Naive thymus-derived CD4-positive, alpha-beta T cell (primary cell): ENCODE measurements at regions not wholly inside any gene's neighbourhood (a gene's known extent, or its start where the extent isn't known, plus 50 kb on each side); places are given as distances from the start of the nearest gene placed in this dataset.

ENCODE experiments used
- ATAC-seq: fragments of 150-1000 bp; cut with Tn5 transposase; 2 replicates; pipeline ENCODE4 v1.10.0; 2021; ENCODE audit warnings: mild to moderate bottlenecking, moderate library complexity
- CTCF ChIA-PET: fragments of 350-600 bp; sonication (Branson Sonifier 250); formaldehyde crosslinking; loops from one replicate; lab custom pipeline; 2021; ENCODE audit warnings: antibody characterized with exemption; lab: Charles Lee
- POLR2A ChIA-PET: fragments of 350-600 bp; sonication (Branson Sonifier 250); formaldehyde crosslinking; loops from one replicate; lab custom pipeline; 2021; ENCODE audit warnings: antibody characterized with exemption, inconsistent platforms; lab: Charles Lee
- DNase-seq, 9 donors: peaks; one replicate each; pipeline versions ENCODE4 v3.0.0 to v3.0.0-alpha.2; 2020 to 2022; ENCODE audit warnings: mixed read lengths in 1 of 9
- H3K27ac ChIP-seq: one replicate; pipeline ENCODE4 v1.7.0; 2013; ENCODE audit warnings: mild to moderate bottlenecking, low read depth, low read length, moderate library complexity
- H3K27me3 ChIP-seq, 2 donors: one replicate each; pipeline ENCODE4 v1.7.0; 2013; ENCODE audit warnings: low read length in 2 of 2, mild to moderate bottlenecking in 2 of 2, moderate library complexity in 2 of 2; ENCODE audit not compliant: control insufficient read depth in 2 of 2, insufficient read depth in 2 of 2
- H3K36me3 ChIP-seq, 3 experiments: 1 replicate in 2 of 3; 2 replicates in 1 of 3; pipeline ENCODE4 v1.7.0; 2013; ENCODE audit warnings: low read length in 3 of 3, mild to moderate bottlenecking in 3 of 3, moderate library complexity in 1 of 3; ENCODE audit not compliant: insufficient read depth in 3 of 3, control insufficient read depth in 2 of 3
- H3K4me1 ChIP-seq, 2 donors: one replicate each; pipeline ENCODE4 v1.7.0; 2013; ENCODE audit warnings: low read length in 2 of 2, mild to moderate bottlenecking in 2 of 2, moderate library complexity in 1 of 2; ENCODE audit not compliant: control insufficient read depth in 2 of 2, insufficient read depth in 2 of 2
- H3K4me3 ChIP-seq: 2 replicates; pipeline ENCODE4 v1.7.0; 2013; ENCODE audit warnings: mild to moderate bottlenecking, low read length
- H3K9me3 ChIP-seq, 3 experiments: 1 replicate in 2 of 3; 2 replicates in 1 of 3; pipeline ENCODE4 v1.7.0; 2013; ENCODE audit warnings: low read length in 3 of 3; ENCODE audit not compliant: control insufficient read depth in 2 of 3
- H3K27ac Mint-ChIP-seq, 9 donors: one replicate each; pipeline ENCODE4 v1.8.0; 2020 to 2022; ENCODE audit warnings: mixed read lengths in 9 of 9, mild to moderate bottlenecking in 8 of 9, moderate library complexity in 5 of 9, inconsistent platforms in 2 of 9
- H3K27me3 Mint-ChIP-seq, 5 donors: one replicate each; pipeline ENCODE4 v1.8.0; 2021 to 2022; ENCODE audit warnings: mixed read lengths in 5 of 5, mild to moderate bottlenecking in 1 of 5
- H3K36me3 Mint-ChIP-seq, 5 donors: one replicate each; pipeline ENCODE4 v1.8.0; 2020 to 2022; ENCODE audit warnings: mixed read lengths in 5 of 5, mild to moderate bottlenecking in 3 of 5, inconsistent platforms in 1 of 5
- H3K4me1 Mint-ChIP-seq, 7 donors: one replicate each; pipeline ENCODE4 v1.8.0; 2020 to 2022; ENCODE audit warnings: mixed read lengths in 7 of 7, mild to moderate bottlenecking in 3 of 7, inconsistent platforms in 1 of 7
- H3K4me3 Mint-ChIP-seq, 10 donors: one replicate each; pipeline ENCODE4 v1.8.0; 2020 to 2022; ENCODE audit warnings: mild to moderate bottlenecking in 10 of 10, mixed read lengths in 10 of 10, moderate library complexity in 6 of 10, inconsistent platforms in 2 of 10
- H3K9me3 Mint-ChIP-seq, 11 donors: one replicate each; pipeline ENCODE4 v1.8.0; 2020 to 2022; ENCODE audit warnings: mixed read lengths in 11 of 11, mild to moderate bottlenecking in 4 of 11, inconsistent platforms in 1 of 11, moderate library complexity in 1 of 11
- intact Hi-C, 2 donors: fragments of 100-400 bp; cut with micrococcal nuclease; formaldehyde crosslinking; loops; one replicate each; pipeline ENCODE4 v1.15.1; 2023

DNA sequence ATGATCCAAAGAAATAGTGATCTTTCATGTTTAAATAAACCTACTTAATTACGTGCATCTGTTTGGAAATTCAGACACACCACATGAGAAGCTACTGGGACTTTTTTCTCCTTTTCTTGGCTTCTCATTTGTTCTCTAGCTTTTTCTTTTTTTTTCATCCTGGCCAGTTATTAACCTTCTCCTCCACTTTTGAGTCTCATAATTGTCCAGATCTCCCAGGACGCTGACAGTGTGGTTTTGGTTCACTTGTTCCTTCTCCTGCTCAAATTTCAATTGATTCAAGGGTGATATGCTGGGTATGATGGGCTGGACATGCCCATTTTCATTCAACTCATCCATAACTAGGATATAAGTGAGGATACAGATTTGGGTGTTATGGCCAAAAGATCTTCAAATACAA lies 152.3 kb downstream of the TM9SF2 start:
- ChIA-PET POLR2A (no interaction called here), CTCF (interaction anchor here (0.6 to 6.2 kb wide), 4 partner anchors 271 to 862 kb away, joined by 3 to 68 read pairs (median 32); no protein-coding TSS in a partner anchor)
- Histone ChIP-seq H3K4me1 (peaks cover 22 to 23% of the 10 kb centered on the region in 2 donors), H3K27ac (no peak overlapping the region), H3K4me3 (no peak overlapping the region), H3K27me3 (no peaks in the 10 kb centered on the region), H3K36me3 (no peaks in the 10 kb centered on the region), H3K9me3 (no peaks in the 10 kb centered on the region)
- ATAC-seq = no peak
- H3K27me3 Mint-ChIP-seq = peaks cover 0 to 9% (median 0%) of the 10 kb centered on the region in 5 donors
- peak overlapping the region in 3 of 9 donors; percentile 7 to 46 (median 10) for H3K27ac Mint-ChIP-seq
- peaks cover 0 to 2% (median 0%) of the 10 kb centered on the region in 11 donors for H3K9me3 Mint-ChIP-seq
- DNase-seq = no peak
- peaks cover 7 to 31% (median 25%) of the 10 kb centered on the region in 7 donors for H3K4me1 Mint-ChIP-seq
- no peak overlapping the region for H3K4me3 Mint-ChIP-seq
- peaks cover 0 to 7% (median 5%) of the 10 kb centered on the region in 5 donors for H3K36me3 Mint-ChIP-seq
- intact Hi-C loops = no loop called here

DNA sequence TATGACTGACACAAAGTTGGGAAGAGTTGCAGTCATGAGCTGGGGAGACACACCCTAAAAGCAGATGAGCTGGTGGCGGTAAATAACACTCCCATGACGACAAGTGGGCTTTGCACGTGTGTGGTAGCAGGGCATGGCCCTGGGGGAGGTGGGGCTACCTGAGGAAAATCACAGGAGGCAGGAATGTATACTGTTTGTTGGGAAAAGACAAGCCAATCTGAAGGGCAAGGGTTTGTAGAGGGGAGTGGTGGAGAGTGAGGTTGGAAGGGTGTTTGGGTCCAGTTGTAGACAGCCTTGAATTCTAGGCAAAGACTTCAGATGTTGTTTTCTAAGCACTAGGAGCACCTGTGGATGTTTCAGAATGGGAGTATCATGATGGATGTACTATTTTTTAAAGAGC lies 151.6 kb downstream of the TM9SF2 start:
- CTCF ChIA-PET = interaction anchor here (0.6 to 1.2 kb wide), 4 partner anchors 40 to 862 kb away, joined by 3 to 5 read pairs (median 4); no protein-coding TSS in a partner anchor
- Mint-ChIP-seq H3K27ac (peak overlapping the region in 3 of 9 donors; percentile 14 to 17 (median 16)), H3K27me3 (peaks cover 0 to 9% (median 0%) of the 10 kb centered on the region in 5 donors), H3K4me3 (no peak overlapping the region), H3K4me1 (peaks cover 7 to 29% (median 24%) of the 10 kb centered on the region in 7 donors), H3K36me3 (peaks cover 0 to 7% (median 5%) of the 10 kb centered on the region in 5 donors), H3K9me3 (peaks cover 0 to 2% (median 0%) of the 10 kb centered on the region in 11 donors)
- peaks cover 17 to 22% of the 10 kb centered on the region in 2 donors for H3K4me1 ChIP-seq
- no peaks in the 10 kb centered on the region for H3K9me3 ChIP-seq
- POLR2A ChIA-PET = no interaction called here
- no peak overlapping the region for H3K4me3 ChIP-seq
- no peak for ATAC-seq
- intact Hi-C loops = no loop called here
- DNase-seq = no peak
- H3K36me3 ChIP-seq = no peaks in the 10 kb centered on the region
- no peak overlapping the region for H3K27ac ChIP-seq
- no peaks in the 10 kb centered on the region for H3K27me3 ChIP-seq

DNA sequence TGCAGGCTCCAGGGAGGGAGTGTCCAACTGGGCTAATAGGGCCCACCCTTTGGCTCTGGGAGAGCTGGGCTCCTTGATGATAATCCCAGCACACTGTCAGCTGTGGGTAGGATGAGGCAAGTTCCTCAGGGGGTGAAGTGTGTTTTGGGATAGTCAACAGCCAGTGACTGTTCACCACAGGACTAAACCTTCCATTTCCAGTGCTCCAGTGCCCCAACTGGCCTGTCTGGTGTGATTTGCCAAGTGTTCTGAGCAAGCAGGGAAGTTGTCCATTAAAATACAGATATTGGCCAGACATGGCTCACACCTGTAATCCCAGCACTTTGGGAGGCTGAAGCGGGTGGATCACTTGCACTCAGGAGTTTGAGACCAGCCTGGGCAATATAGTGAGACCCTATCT lies 150.9 kb downstream of the TM9SF2 start:
- peaks cover 0 to 9% (median 0%) of the 10 kb centered on the region in 5 donors for H3K27me3 Mint-ChIP-seq
- Histone ChIP-seq H3K4me1 (peaks cover 10 to 15% of the 10 kb centered on the region in 2 donors), H3K27ac (no peak overlapping the region), H3K4me3 (no peak overlapping the region), H3K9me3 (no peaks in the 10 kb centered on the region), H3K27me3 (no peaks in the 10 kb centered on the region), H3K36me3 (no peaks in the 10 kb centered on the region)
- H3K4me3 Mint-ChIP-seq = no peak overlapping the region
- POLR2A ChIA-PET = no interaction called here
- peaks cover 7 to 22% (median 18%) of the 10 kb centered on the region in 7 donors for H3K4me1 Mint-ChIP-seq
- H3K9me3 Mint-ChIP-seq = peaks cover 0 to 2% (median 0%) of the 10 kb centered on the region in 11 donors
- CTCF ChIA-PET = interaction anchor here (0.6 to 1.2 kb wide), 2 partner anchors 344 to 863 kb away, joined by 4 to 5 read pairs; no protein-coding TSS in a partner anchor
- H3K36me3 Mint-ChIP-seq = peaks cover 0 to 7% (median 5%) of the 10 kb centered on the region in 5 donors
- peak overlapping the region in 1 of 9 donors; percentile 17 for H3K27ac Mint-ChIP-seq
- no peak for ATAC-seq
- no peak for DNase-seq
- intact Hi-C loops = no loop called here

DNA sequence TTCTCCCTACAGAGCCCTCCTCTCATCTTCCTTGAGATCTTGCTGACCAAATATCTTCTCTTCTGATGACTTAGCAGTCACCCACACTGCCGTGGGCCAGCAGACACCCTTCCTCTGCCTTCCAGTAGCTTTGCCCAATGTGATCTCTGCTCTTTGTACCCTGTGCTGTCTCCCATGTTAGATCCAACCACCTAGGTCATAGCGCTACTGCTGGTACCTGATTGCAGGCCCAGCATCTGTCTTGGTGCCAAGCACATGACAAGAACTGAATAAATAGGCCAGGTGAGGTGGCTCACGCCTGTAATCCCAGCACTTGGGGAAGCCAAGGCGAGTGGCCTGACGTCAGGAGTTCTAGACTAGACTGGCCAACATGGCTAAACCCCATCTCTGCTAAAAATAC lies 149.7 kb downstream of the TM9SF2 start:
- Histone ChIP-seq H3K4me3 (no peak overlapping the region), H3K36me3 (no peaks in the 10 kb centered on the region), H3K4me1 (peaks cover 2 to 5% of the 10 kb centered on the region in 2 donors), H3K9me3 (no peaks in the 10 kb centered on the region), H3K27ac (no peak overlapping the region), H3K27me3 (no peaks in the 10 kb centered on the region)
- Mint-ChIP-seq H3K4me3 (no peak overlapping the region), H3K27me3 (peaks cover 0 to 11% (median 0%) of the 10 kb centered on the region in 5 donors), H3K9me3 (peaks cover 0 to 2% (median 0%) of the 10 kb centered on the region in 11 donors), H3K4me1 (peaks cover 4 to 14% (median 7%) of the 10 kb centered on the region in 7 donors), H3K36me3 (peaks cover 0 to 7% (median 5%) of the 10 kb centered on the region in 5 donors), H3K27ac (peak overlapping the region in 4 of 9 donors; percentile 1 to 24 (median 3))
- CTCF ChIA-PET = no interaction called here
- DNase-seq = no peak
- intact Hi-C loops = no loop called here
- ATAC-seq = no peak
- POLR2A ChIA-PET = no interaction called here

DNA sequence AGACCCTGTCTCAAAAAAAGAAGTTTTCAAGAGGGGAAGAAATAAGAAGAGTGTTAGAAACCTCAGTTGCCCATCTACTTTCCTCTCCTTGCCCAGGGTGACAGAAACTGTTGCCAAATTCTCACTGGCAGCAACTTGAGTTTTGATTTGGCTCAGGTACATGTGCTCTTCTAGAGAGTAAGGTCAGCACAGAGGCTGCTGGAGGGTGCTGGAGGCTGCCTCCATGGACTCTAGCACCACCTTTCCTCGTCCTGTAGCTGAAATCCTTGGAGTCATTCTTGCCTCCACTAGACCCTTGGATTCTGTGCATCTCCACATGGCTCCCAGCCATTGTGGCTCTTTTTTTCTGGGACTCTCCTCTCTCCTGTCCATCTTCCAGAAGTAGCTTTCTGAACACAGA lies 149.1 kb downstream of the TM9SF2 start:
- no peaks in the 10 kb centered on the region for H3K36me3 ChIP-seq
- peaks cover 0 to 2% (median 0%) of the 10 kb centered on the region in 11 donors for H3K9me3 Mint-ChIP-seq
- no peak for DNase-seq
- H3K4me1 ChIP-seq = no peaks in the 10 kb centered on the region
- ChIA-PET POLR2A (no interaction called here), CTCF (no interaction called here)
- intact Hi-C loops = no loop called here
- H3K27ac ChIP-seq = no peak overlapping the region
- peak overlapping the region in 3 of 9 donors; percentile 4 to 24 (median 21) for H3K27ac Mint-ChIP-seq
- peaks cover 0 to 7% (median 5%) of the 10 kb centered on the region in 5 donors for H3K36me3 Mint-ChIP-seq
- H3K4me3 ChIP-seq = no peak overlapping the region
- no peak overlapping the region for H3K4me3 Mint-ChIP-seq
- ATAC-seq = no peak
- H3K27me3 ChIP-seq = no peaks in the 10 kb centered on the region
- peaks cover 0 to 11% (median 0%) of the 10 kb centered on the region in 5 donors for H3K27me3 Mint-ChIP-seq
- no peaks in the 10 kb centered on the region for H3K9me3 ChIP-seq
- peaks cover 0 to 13% (median 2%) of the 10 kb centered on the region in 7 donors for H3K4me1 Mint-ChIP-seq

DNA sequence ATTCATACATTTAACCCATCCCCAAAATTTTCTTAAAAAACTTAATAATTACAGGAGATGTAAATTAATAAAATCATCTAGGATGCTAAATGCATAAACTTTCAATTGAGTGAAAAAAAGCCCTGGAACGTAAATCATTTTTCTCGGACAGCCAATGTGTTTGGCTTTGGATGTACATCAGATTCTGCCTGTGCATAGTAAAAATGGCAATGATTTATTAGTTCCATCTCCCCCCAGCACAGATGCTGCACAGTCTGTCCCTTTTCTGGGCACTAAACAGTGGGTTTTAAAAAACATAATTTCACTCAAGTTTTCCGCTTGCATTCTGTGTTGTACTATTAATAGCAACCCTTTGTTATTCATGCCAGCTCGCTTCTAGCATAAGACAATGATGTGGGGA lies 147.7 kb downstream of the TM9SF2 start:
- H3K4me1 ChIP-seq = no peaks in the 10 kb centered on the region
- Mint-ChIP-seq H3K4me1 (peaks cover 0 to 13% (median 0%) of the 10 kb centered on the region in 7 donors), H3K27ac (no peak overlapping the region), H3K36me3 (peaks cover 0 to 7% (median 5%) of the 10 kb centered on the region in 5 donors), H3K4me3 (no peak overlapping the region), H3K27me3 (peaks cover 0 to 11% (median 0%) of the 10 kb centered on the region in 5 donors), H3K9me3 (peaks cover 0 to 2% (median 0%) of the 10 kb centered on the region in 11 donors)
- intact Hi-C loops = no loop called here
- H3K4me3 ChIP-seq = no peak overlapping the region
- no peaks in the 10 kb centered on the region for H3K27me3 ChIP-seq
- no peak overlapping the region for H3K27ac ChIP-seq
- ChIA-PET POLR2A (interaction anchor here (1.2 kb wide), 1 partner anchor 9 kb away, joined by 6 read pairs; no protein-coding TSS in a partner anchor), CTCF (interaction anchor here (0.7 to 1.3 kb wide), 3 partner anchors 8 to 670 kb away, joined by 3 to 6 read pairs (median 3); no protein-coding TSS in a partner anchor)
- H3K9me3 ChIP-seq = no peaks in the 10 kb centered on the region
- DNase-seq (no peak), ATAC-seq (no peak)
- no peaks in the 10 kb centered on the region for H3K36me3 ChIP-seq
